OCI-LY3 (cell line): ENCODE measurements at regions not wholly inside any gene's neighbourhood (a gene's known extent, or its start where the extent isn't known, plus 50 kb on each side); places are given as distances from the start of the nearest gene placed in this dataset.

Experiments
- EZH2phosphoT487 ChIP-seq: fragments of 200-600 bp; shearing (Covaris generic); IDR thresholded peaks from 2 replicates; pipeline ENCODE4 v1.6.1; 2018; ENCODE audit warnings: antibody characterized with exemption, mixed run types, low read depth
- TF ChIP-seq, protein P1 (sequence below): fragments of 200-600, 300-600 bp; sonication (generic); IDR thresholded peaks from 2 replicates; pipeline ENCODE4 v1.5.1; 2014; ENCODE audit warnings: antibody characterized with exemption, low read length, low read depth

DNA sequence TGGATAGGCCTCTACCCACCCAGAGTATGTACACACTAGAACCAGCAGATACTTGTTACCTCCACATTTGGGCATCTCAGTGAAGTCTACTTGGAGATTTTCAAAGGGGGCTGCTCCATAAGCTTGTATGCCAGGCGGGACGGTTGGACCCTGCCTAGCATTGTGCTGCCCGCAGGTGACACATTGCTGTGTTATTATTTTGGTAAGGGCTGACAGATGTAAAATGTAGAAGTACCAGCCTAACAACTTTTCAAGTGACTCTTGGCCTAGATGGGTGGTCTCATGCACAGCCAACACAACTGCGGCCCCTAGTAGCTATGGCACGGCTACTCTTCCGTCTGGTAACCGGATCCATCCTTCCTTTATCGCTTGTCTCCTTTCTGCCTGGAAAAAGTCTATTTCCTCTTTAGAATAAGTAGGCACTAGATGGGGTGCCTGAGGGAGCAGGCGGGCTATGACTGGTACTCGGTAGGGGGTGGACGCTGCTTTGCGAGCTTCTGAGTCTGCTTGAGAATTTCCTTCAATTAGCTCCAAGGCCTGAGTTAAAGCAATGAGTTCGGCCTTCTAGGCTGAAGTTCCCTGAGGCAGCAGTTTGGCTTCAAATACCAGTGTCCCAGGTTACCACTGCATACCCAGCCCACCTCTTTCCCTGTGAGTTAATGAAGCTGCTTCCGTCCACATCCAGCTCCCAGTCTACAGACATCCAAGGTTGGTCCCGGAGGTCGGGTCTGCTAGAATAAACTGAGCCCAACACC lies 405.3 kb downstream of the TGFB2 start:
- TF ChIP-seq, protein P1, sequence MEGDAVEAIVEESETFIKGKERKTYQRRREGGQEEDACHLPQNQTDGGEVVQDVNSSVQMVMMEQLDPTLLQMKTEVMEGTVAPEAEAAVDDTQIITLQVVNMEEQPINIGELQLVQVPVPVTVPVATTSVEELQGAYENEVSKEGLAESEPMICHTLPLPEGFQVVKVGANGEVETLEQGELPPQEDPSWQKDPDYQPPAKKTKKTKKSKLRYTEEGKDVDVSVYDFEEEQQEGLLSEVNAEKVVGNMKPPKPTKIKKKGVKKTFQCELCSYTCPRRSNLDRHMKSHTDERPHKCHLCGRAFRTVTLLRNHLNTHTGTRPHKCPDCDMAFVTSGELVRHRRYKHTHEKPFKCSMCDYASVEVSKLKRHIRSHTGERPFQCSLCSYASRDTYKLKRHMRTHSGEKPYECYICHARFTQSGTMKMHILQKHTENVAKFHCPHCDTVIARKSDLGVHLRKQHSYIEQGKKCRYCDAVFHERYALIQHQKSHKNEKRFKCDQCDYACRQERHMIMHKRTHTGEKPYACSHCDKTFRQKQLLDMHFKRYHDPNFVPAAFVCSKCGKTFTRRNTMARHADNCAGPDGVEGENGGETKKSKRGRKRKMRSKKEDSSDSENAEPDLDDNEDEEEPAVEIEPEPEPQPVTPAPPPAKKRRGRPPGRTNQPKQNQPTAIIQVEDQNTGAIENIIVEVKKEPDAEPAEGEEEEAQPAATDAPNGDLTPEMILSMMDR = no peak
- TF ChIP-seq EZH2phosphoT487 = no peak
